ENCODE measurements at regions not wholly inside any gene's neighbourhood (a gene's known extent, or its start where the extent isn't known, plus 50 kb on each side); places are given as distances from the start of the nearest gene placed in this dataset.

GRCh38 chr6:18545726-18546125 lies 158.6 kb downstream of the RNF144B start (continued):
- TF ChIP-seq YY1 (IDR thresholded peaks at IDR 0.05; ENCODE audit: low read depth, low read length), result no peak
- TF ChIP-seq TCF12 (IDR thresholded peaks at IDR 0.05; ENCODE audit: low read depth, low read length), result no peak
- no peak for TF ChIP-seq HDAC2 (IDR thresholded peaks at IDR 0.05; ENCODE audit: borderline replicate concordance in 1 of 2, low read depth in 2 of 2, low read length in 2 of 2)

Measured in H1 (cell line).